Dendritic cell treated with granulocyte-macrophage colony-stimulating factor and Interleukin-4, amounts not matched to agents 40 ng/mL and 50 ng/mL, for 4 days (primary cell): ENCODE measurements at regions not wholly inside any gene's neighbourhood (a gene's known extent, or its start where the extent isn't known, plus 50 kb on each side); places are given as distances from the start of the nearest gene placed in this dataset.

Source experiments
- H3K27ac Mint-ChIP-seq: one replicate; pipeline ENCODE4 v1.8.0; 2022; ENCODE audit warnings: mild to moderate bottlenecking, mixed read lengths
- H3K27me3 Mint-ChIP-seq: one replicate; pipeline ENCODE4 v1.8.0; 2022; ENCODE audit warnings: mild to moderate bottlenecking, mixed read lengths
- H3K36me3 Mint-ChIP-seq: one replicate; pipeline ENCODE4 v1.8.0; 2022; ENCODE audit warnings: low read depth, mixed read lengths
- H3K4me1 Mint-ChIP-seq: one replicate; pipeline ENCODE4 v1.8.0; 2022; ENCODE audit warnings: low read depth, mixed read lengths
- H3K4me3 Mint-ChIP-seq: one replicate; pipeline ENCODE4 v1.8.0; 2022; ENCODE audit warnings: mild to moderate bottlenecking, moderate library complexity, mixed read lengths
- H3K9me3 Mint-ChIP-seq: one replicate; pipeline ENCODE4 v1.8.0; 2022; ENCODE audit warnings: mixed read lengths
- intact Hi-C: fragments of 100-400 bp; cut with micrococcal nuclease; formaldehyde crosslinking; loops from one replicate; pipeline ENCODE4 v1.15.0; 2022

GRCh38 chr4:111854494-111855087, 290.7 kb upstream of the FAM241A start:
- intact Hi-C loops: no loop called here

GRCh38 chr4:111855308-111855707, 289.9 kb upstream of the FAM241A start:
- no peak overlapping the region for H3K27ac Mint-ChIP-seq
- no peaks in the 10 kb centered on the region for H3K36me3 Mint-ChIP-seq
- H3K4me1 Mint-ChIP-seq: no peaks in the 10 kb centered on the region
- H3K9me3 Mint-ChIP-seq: no peaks in the 10 kb centered on the region
- no peak overlapping the region for H3K4me3 Mint-ChIP-seq
- H3K27me3 Mint-ChIP-seq: no peaks in the 10 kb centered on the region
- intact Hi-C loops: no loop called here

More at GRCh38 chr4:111854494-111855087, 290.7 kb upstream of the FAM241A start:
- H3K27ac Mint-ChIP-seq: no peak overlapping the region
- no peaks in the 10 kb centered on the region for H3K36me3 Mint-ChIP-seq
- H3K27me3 Mint-ChIP-seq: no peaks in the 10 kb centered on the region
- no peak overlapping the region for H3K4me3 Mint-ChIP-seq
- no peaks in the 10 kb centered on the region for H3K9me3 Mint-ChIP-seq
- H3K4me1 Mint-ChIP-seq: no peaks in the 10 kb centered on the region

GRCh38 chr4:111864066-111864465, 281.2 kb upstream of the FAM241A start:
- no peaks in the 10 kb centered on the region for H3K4me1 Mint-ChIP-seq
- intact Hi-C loops: no loop called here
- H3K36me3 Mint-ChIP-seq: no peaks in the 10 kb centered on the region
- no peaks in the 10 kb centered on the region for H3K27me3 Mint-ChIP-seq
- no peak overlapping the region for H3K4me3 Mint-ChIP-seq
- H3K27ac Mint-ChIP-seq: no peak overlapping the region
- no peaks in the 10 kb centered on the region for H3K9me3 Mint-ChIP-seq

GRCh38 chr4:111869339-111869738, 275.9 kb upstream of the FAM241A start:
- no peaks in the 10 kb centered on the region for H3K4me1 Mint-ChIP-seq

GRCh38 chr4:111871802-111872201, 273.5 kb upstream of the FAM241A start:
- Mint-ChIP-seq H3K4me1 (no peaks in the 10 kb centered on the region), H3K36me3 (no peaks in the 10 kb centered on the region), H3K4me3 (no peak overlapping the region), H3K27me3 (no peaks in the 10 kb centered on the region), H3K9me3 (no peaks in the 10 kb centered on the region), H3K27ac (no peak overlapping the region)
- intact Hi-C loops: no loop called here

More at GRCh38 chr4:111869339-111869738, 275.9 kb upstream of the FAM241A start:
- no peaks in the 10 kb centered on the region for H3K36me3 Mint-ChIP-seq
- H3K4me3 Mint-ChIP-seq: no peak overlapping the region
- H3K27ac Mint-ChIP-seq: no peak overlapping the region
- no peaks in the 10 kb centered on the region for H3K9me3 Mint-ChIP-seq
- no peaks in the 10 kb centered on the region for H3K27me3 Mint-ChIP-seq
- intact Hi-C loops: no loop called here

GRCh38 chr4:111873801-111874200, 271.5 kb upstream of the FAM241A start:
- Mint-ChIP-seq H3K36me3 (no peaks in the 10 kb centered on the region), H3K4me3 (no peak overlapping the region), H3K4me1 (no peaks in the 10 kb centered on the region), H3K27ac (no peak overlapping the region), H3K27me3 (no peaks in the 10 kb centered on the region), H3K9me3 (no peaks in the 10 kb centered on the region)
- intact Hi-C loops: no loop called here

- no peaks in the 10 kb centered on the region for H3K4me1 Mint-ChIP-seq
- H3K4me3 Mint-ChIP-seq: no peak overlapping the region
- intact Hi-C loops: no loop called here
- no peak overlapping the region for H3K27ac Mint-ChIP-seq
- H3K36me3 Mint-ChIP-seq: no peaks in the 10 kb centered on the region
- no peaks in the 10 kb centered on the region for H3K9me3 Mint-ChIP-seq
- H3K27me3 Mint-ChIP-seq: no peaks in the 10 kb centered on the region
Observed at GRCh38 chr4:111879539-111879938, 265.7 kb upstream of the FAM241A start.

GRCh38 chr4:111880116-111880515, 265.1 kb upstream of the FAM241A start:
- Mint-ChIP-seq H3K4me1 (no peaks in the 10 kb centered on the region), H3K36me3 (no peaks in the 10 kb centered on the region), H3K9me3 (no peaks in the 10 kb centered on the region), H3K27ac (no peak overlapping the region), H3K27me3 (no peaks in the 10 kb centered on the region), H3K4me3 (no peak overlapping the region)
- intact Hi-C loops: no loop called here

GRCh38 chr4:111883557-111883999, 261.7 kb upstream of the FAM241A start:
- Mint-ChIP-seq H3K27ac (no peak overlapping the region), H3K4me1 (no peaks in the 10 kb centered on the region)
- intact Hi-C loops: no loop called here

GRCh38 chr4:111890412-111890811, 254.8 kb upstream of the FAM241A start:
- Mint-ChIP-seq H3K27ac (no peak overlapping the region), H3K4me1 (no peaks in the 10 kb centered on the region), H3K4me3 (no peak overlapping the region), H3K36me3 (no peaks in the 10 kb centered on the region), H3K9me3 (peaks cover 17% of the 10 kb centered on the region), H3K27me3 (no peaks in the 10 kb centered on the region)
- intact Hi-C loops: no loop called here

More at GRCh38 chr4:111883557-111883999, 261.7 kb upstream of the FAM241A start:
- H3K36me3 Mint-ChIP-seq: no peaks in the 10 kb centered on the region
- no peaks in the 10 kb centered on the region for H3K9me3 Mint-ChIP-seq
- H3K27me3 Mint-ChIP-seq: no peaks in the 10 kb centered on the region
- no peak overlapping the region for H3K4me3 Mint-ChIP-seq

- Mint-ChIP-seq H3K4me3 (no peak overlapping the region), H3K9me3 (no peaks in the 10 kb centered on the region), H3K4me1 (no peaks in the 10 kb centered on the region), H3K27me3 (peaks cover 2% of the 10 kb centered on the region), H3K27ac (no peak overlapping the region), H3K36me3 (no peaks in the 10 kb centered on the region)
- intact Hi-C loops: no loop called here
Observed at GRCh38 chr4:111905511-111905910, 239.7 kb upstream of the FAM241A start.

GRCh38 chr4:111919639-111920038, 225.6 kb upstream of the FAM241A start:
- Mint-ChIP-seq H3K4me3 (no peak overlapping the region), H3K9me3 (no peaks in the 10 kb centered on the region), H3K4me1 (no peaks in the 10 kb centered on the region), H3K36me3 (no peaks in the 10 kb centered on the region), H3K27me3 (peaks cover 30% of the 10 kb centered on the region), H3K27ac (no peak overlapping the region)
- intact Hi-C loops: no loop called here

GRCh38 chr4:111921714-111922113, 223.5 kb upstream of the FAM241A start:
- intact Hi-C loops: no loop called here
- no peaks in the 10 kb centered on the region for H3K9me3 Mint-ChIP-seq
- no peak overlapping the region for H3K27ac Mint-ChIP-seq
- H3K4me1 Mint-ChIP-seq: no peaks in the 10 kb centered on the region
- peaks cover 42% of the 10 kb centered on the region for H3K27me3 Mint-ChIP-seq
- H3K36me3 Mint-ChIP-seq: no peaks in the 10 kb centered on the region
- H3K4me3 Mint-ChIP-seq: no peak overlapping the region

- intact Hi-C loops: no loop called here
- Mint-ChIP-seq H3K9me3 (no peaks in the 10 kb centered on the region), H3K36me3 (no peaks in the 10 kb centered on the region), H3K4me1 (no peaks in the 10 kb centered on the region), H3K27me3 (peaks cover 52% of the 10 kb centered on the region), H3K27ac (no peak overlapping the region), H3K4me3 (no peak overlapping the region)
Observed at GRCh38 chr4:111923786-111924185, 221.5 kb upstream of the FAM241A start.

- no peak overlapping the region for H3K27ac Mint-ChIP-seq
- peaks cover 51% of the 10 kb centered on the region for H3K27me3 Mint-ChIP-seq
- H3K36me3 Mint-ChIP-seq: no peaks in the 10 kb centered on the region
- no peak overlapping the region for H3K4me3 Mint-ChIP-seq
- H3K4me1 Mint-ChIP-seq: peaks cover 2% of the 10 kb centered on the region
- no peaks in the 10 kb centered on the region for H3K9me3 Mint-ChIP-seq
- intact Hi-C loops: no loop called here
Observed at GRCh38 chr4:111924696-111925095, 220.6 kb upstream of the FAM241A start.
